ENCODE measurements at regions not wholly inside any gene's neighbourhood (a gene's known extent, or its start where the extent isn't known, plus 50 kb on each side); places are given as distances from the start of the nearest gene placed in this dataset.

- no peak overlapping the region for H3K4me3 ChIP-seq (ENCODE audit: low read depth, low read length)
- no peaks in the 10 kb centered on the region for H3K36me3 ChIP-seq (ENCODE audit: control insufficient read depth, insufficient read depth, low read length)
- no peak for FAIRE-seq
- H3K27me3 ChIP-seq (ENCODE audit: control insufficient read depth, insufficient read depth, low read length), result no peaks in the 10 kb centered on the region
- TF ChIP-seq CTCF (IDR thresholded peaks at IDR 0.05; ENCODE audit: insufficient read depth, low read length, severe bottlenecking), result no peak
- DNase-seq (ENCODE audit: low read depth), result peak; percentile 63
These were observed 238.1 kb downstream of the ACTL7B start for GRCh38 chr9:108617676-108618075.

GRCh38 chr9:108615152-108615551 lies 240.6 kb downstream of the ACTL7B start:
- no peak overlapping the region for H3K4me3 ChIP-seq (ENCODE audit: low read depth, low read length)
- no peak for DNase-seq (ENCODE audit: low read depth)
- no peaks in the 10 kb centered on the region for H3K27me3 ChIP-seq (ENCODE audit: control insufficient read depth, insufficient read depth, low read length)
- no peak for TF ChIP-seq CTCF (IDR thresholded peaks at IDR 0.05; ENCODE audit: insufficient read depth, low read length, severe bottlenecking)
- no peak for FAIRE-seq
- no peaks in the 10 kb centered on the region for H3K36me3 ChIP-seq (ENCODE audit: control insufficient read depth, insufficient read depth, low read length)

GRCh38 chr9:108612513-108612912 lies 243.3 kb downstream of the ACTL7B start:
- H3K27me3 ChIP-seq (ENCODE audit: control insufficient read depth, insufficient read depth, low read length), result no peaks in the 10 kb centered on the region
- H3K36me3 ChIP-seq (ENCODE audit: control insufficient read depth, insufficient read depth, low read length), result no peaks in the 10 kb centered on the region
- no peak for DNase-seq (ENCODE audit: low read depth)
- no peak for TF ChIP-seq CTCF (IDR thresholded peaks at IDR 0.05; ENCODE audit: insufficient read depth, low read length, severe bottlenecking)
- H3K4me3 ChIP-seq (ENCODE audit: low read depth, low read length), result no peak overlapping the region
- no peak for FAIRE-seq

- no peak overlapping the region for H3K4me3 ChIP-seq (ENCODE audit: low read depth, low read length)
- FAIRE-seq, result no peak
- H3K36me3 ChIP-seq (ENCODE audit: control insufficient read depth, insufficient read depth, low read length), result no peaks in the 10 kb centered on the region
- TF ChIP-seq CTCF (IDR thresholded peaks at IDR 0.05; ENCODE audit: insufficient read depth, low read length, severe bottlenecking), result no peak
- no peaks in the 10 kb centered on the region for H3K27me3 ChIP-seq (ENCODE audit: control insufficient read depth, insufficient read depth, low read length)
- no peak for DNase-seq (ENCODE audit: low read depth)
These were observed 245.9 kb downstream of the ACTL7B start for GRCh38 chr9:108609897-108610253.

DNA sequence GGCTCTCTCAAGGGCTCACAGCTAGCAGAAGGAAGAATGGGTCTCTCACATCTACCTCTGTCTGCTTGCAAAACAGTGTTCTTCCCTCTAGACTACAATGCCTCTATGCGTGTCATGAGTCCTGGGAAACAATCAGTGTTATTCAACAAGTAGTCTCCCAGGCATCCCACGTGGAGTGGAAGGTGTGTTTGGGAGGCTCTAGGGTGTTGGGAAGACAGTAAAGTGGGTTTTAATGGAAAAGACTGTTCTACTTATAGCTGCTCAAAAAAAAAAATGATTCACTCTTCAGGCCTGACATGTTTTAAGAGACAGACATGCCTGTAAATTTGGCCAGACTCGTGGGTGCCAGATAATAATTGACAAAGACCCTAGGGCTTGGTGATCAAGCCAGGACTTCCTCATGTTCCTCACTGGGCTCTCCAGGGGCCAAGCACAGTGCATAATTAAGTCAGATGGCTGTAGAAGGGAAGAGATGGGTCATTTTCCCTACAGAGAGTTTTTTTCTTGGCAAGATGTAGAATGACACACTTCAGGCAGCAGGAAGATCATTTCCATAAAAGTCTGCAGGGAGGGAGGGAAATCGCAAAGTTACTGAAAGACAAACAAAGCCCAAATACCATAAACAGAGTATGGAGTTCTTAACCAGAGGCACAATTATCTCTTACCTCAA lies 246.4 kb downstream of the ACTL7B start:
- H3K36me3 ChIP-seq (ENCODE audit: control insufficient read depth, insufficient read depth, low read length), result no peaks in the 10 kb centered on the region
- no peaks in the 10 kb centered on the region for H3K27me3 ChIP-seq (ENCODE audit: control insufficient read depth, insufficient read depth, low read length)
- no peak for TF ChIP-seq CTCF (IDR thresholded peaks at IDR 0.05; ENCODE audit: insufficient read depth, low read length, severe bottlenecking)
- DNase-seq (ENCODE audit: low read depth) (peak; percentile 65), FAIRE-seq (no peak)
- no peak overlapping the region for H3K4me3 ChIP-seq (ENCODE audit: low read depth, low read length)

- Histone ChIP-seq H3K27me3 (ENCODE audit: control insufficient read depth, insufficient read depth, low read length) (no peaks in the 10 kb centered on the region), H3K36me3 (ENCODE audit: control insufficient read depth, insufficient read depth, low read length) (no peaks in the 10 kb centered on the region), H3K4me3 (ENCODE audit: low read depth, low read length) (no peak overlapping the region)
- DNase-seq (ENCODE audit: low read depth) (peak; percentile 38), FAIRE-seq (no peak)
- no peak for TF ChIP-seq CTCF (IDR thresholded peaks at IDR 0.05; ENCODE audit: insufficient read depth, low read length, severe bottlenecking)
These were observed 248.2 kb downstream of the ACTL7B start for GRCh38 chr9:108607607-108608006.

All from bronchial epithelial cell (primary cell).